ENCODE measurements at regions not wholly inside any gene's neighbourhood (a gene's known extent, or its start where the extent isn't known, plus 50 kb on each side); places are given as distances from the start of the nearest gene placed in this dataset.

DNA sequence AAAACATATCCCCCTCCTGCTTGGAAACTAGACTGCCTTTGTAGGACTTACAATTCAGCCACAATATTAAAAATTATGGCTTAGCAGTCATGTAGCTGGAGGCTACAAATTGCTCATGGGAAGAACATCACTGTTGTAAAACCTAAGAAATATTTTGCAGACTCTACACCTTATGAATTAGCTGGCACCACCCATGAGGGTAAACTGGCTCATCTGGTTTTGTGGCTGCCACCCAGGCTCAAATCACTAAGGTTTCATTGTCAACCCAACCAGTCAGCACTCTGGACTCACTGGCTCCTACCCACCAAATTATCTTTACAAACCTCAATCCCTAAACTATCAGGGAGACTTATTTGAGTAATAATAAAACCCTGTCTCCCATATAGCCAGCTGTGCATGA, 100.7 kb upstream of the OLFM3 start:
- POLR2A ChIA-PET (ENCODE audit: low non-redundant PET): no interaction called here

GRCh38 chr1:102096162-102096561, 99.4 kb upstream of the OLFM3 start:
- TF ChIP-seq, protein P1, sequence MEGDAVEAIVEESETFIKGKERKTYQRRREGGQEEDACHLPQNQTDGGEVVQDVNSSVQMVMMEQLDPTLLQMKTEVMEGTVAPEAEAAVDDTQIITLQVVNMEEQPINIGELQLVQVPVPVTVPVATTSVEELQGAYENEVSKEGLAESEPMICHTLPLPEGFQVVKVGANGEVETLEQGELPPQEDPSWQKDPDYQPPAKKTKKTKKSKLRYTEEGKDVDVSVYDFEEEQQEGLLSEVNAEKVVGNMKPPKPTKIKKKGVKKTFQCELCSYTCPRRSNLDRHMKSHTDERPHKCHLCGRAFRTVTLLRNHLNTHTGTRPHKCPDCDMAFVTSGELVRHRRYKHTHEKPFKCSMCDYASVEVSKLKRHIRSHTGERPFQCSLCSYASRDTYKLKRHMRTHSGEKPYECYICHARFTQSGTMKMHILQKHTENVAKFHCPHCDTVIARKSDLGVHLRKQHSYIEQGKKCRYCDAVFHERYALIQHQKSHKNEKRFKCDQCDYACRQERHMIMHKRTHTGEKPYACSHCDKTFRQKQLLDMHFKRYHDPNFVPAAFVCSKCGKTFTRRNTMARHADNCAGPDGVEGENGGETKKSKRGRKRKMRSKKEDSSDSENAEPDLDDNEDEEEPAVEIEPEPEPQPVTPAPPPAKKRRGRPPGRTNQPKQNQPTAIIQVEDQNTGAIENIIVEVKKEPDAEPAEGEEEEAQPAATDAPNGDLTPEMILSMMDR (conservative IDR thresholded peaks at IDR 0.05; ENCODE audit: low read depth): no peak
- ChIA-PET POLR2A (ENCODE audit: low non-redundant PET) (no interaction called here), CTCF (no interaction called here)
- H3K27ac ChIP-seq: no peak overlapping the region
- no peak for DNase-seq (ENCODE audit: low spot score)

More for the DNA sequence above, 100.7 kb upstream of the OLFM3 start:
- CTCF ChIA-PET: no interaction called here
- H3K27ac ChIP-seq: no peak overlapping the region
- TF ChIP-seq, protein P1 (conservative IDR thresholded peaks at IDR 0.05; ENCODE audit: low read depth): no peak
- no peak for DNase-seq (ENCODE audit: low spot score)

DNA sequence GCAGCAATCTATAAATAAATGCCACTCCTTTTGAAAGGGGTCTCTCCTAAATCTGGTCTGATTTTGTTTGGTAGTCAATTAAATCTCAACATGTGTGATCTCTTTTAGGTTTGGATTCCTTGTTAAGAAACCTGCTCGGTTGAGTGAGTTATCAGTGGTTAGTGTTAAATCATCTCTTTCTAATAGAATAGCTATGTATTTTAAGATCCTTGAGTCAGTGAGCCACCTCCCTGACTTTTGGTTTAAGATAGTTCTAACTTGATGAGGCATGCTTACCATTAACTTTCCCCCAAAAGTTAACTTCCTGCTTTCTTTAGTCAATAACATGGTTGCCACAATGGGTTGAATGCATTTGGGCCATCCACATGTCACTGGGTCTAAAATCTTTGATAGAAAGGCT, 93.1 kb upstream of the OLFM3 start:
- no peak overlapping the region for H3K27ac ChIP-seq
- CTCF ChIA-PET: no interaction called here
- no peak for DNase-seq (ENCODE audit: low spot score)
- TF ChIP-seq, protein P1 (conservative IDR thresholded peaks at IDR 0.05; ENCODE audit: low read depth): no peak
- POLR2A ChIA-PET (ENCODE audit: low non-redundant PET): no interaction called here

GRCh38 chr1:102085896-102086295, 89.2 kb upstream of the OLFM3 start:
- TF ChIP-seq, protein P1 (conservative IDR thresholded peaks at IDR 0.05; ENCODE audit: low read depth): no peak
- H3K27ac ChIP-seq: no peak overlapping the region
- ChIA-PET CTCF (no interaction called here), POLR2A (ENCODE audit: low non-redundant PET) (no interaction called here)
- DNase-seq (ENCODE audit: low spot score): no peak

GRCh38 chr1:102084771-102085535, 88.2 kb upstream of the OLFM3 start:
- POLR2A ChIA-PET (ENCODE audit: low non-redundant PET): no interaction called here
- TF ChIP-seq, protein P1 (conservative IDR thresholded peaks at IDR 0.05; ENCODE audit: low read depth): no peak
- CTCF ChIA-PET: no interaction called here
- no peak for DNase-seq (ENCODE audit: low spot score)
- no peak overlapping the region for H3K27ac ChIP-seq

DNA sequence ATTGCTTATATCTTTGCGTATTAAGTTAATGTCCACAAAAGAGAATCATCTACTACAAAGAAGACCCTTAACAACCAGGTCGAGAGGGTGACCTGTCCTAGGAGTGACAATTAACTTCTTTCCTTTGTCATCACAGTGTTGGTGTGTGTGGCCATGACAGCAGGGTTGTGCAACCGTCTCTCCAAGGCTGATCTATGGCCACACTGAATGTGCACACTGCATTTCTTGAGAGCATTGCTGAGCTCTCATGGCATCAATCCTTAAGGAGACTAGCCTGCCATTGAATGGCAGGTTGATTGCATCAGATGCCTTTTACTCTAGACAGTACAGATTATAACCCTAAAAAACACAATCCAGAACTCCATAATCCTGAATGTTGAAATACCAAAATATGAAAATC, 86.5 kb upstream of the OLFM3 start:
- TF ChIP-seq, protein P1 (conservative IDR thresholded peaks at IDR 0.05; ENCODE audit: low read depth): no peak
- ChIA-PET POLR2A (ENCODE audit: low non-redundant PET) (no interaction called here), CTCF (no interaction called here)
- no peak for DNase-seq (ENCODE audit: low spot score)
- H3K27ac ChIP-seq: no peak overlapping the region

All from RWPE1 (cell line).